HEK293T (cell line): ENCODE measurements at regions not wholly inside any gene's neighbourhood (a gene's known extent, or its start where the extent isn't known, plus 50 kb on each side); places are given as distances from the start of the nearest gene placed in this dataset.
"Not testable (repeated sequence)": the region's sequence is repeated elsewhere in the genome, so short reads cannot be mapped to it uniquely, and the experiment has no call there.

ENCODE experiments used
- CTCF ChIA-PET: fragments of 350-600 bp; formaldehyde crosslinking; extraction: SDS; loops from one replicate; lab custom pipeline; 2021; ENCODE audit warnings: antibody characterized with exemption, inconsistent platforms; lab: Yijun Ruan, JAX
- POLR2A ChIA-PET: fragments of 350-600 bp; formaldehyde crosslinking; extraction: SDS; loops from one replicate; lab custom pipeline; 2020; ENCODE audit warnings: antibody characterized with exemption, inconsistent platforms; lab: Yijun Ruan, JAX
- DNase-seq: peaks from one replicate; pipeline ENCODE4 v3.0.0; 2012; ENCODE audit warnings: mixed read lengths; ENCODE audit errors: extremely low spot score
- ARNT ChIP-seq: fragments of 450-650 bp; IDR thresholded peaks from 2 replicates; pipeline ENCODE4 v1.6.1; 2017; ENCODE audit warnings: mild to moderate bottlenecking
- BHLHE40 ChIP-seq: fragments of 450-650 bp; IDR thresholded peaks from 2 replicates; pipeline ENCODE4 v1.6.1; 2016; ENCODE audit warnings: mild to moderate bottlenecking, moderate library complexity, borderline replicate concordance
- CTBP1 ChIP-seq: fragments of 450-650 bp; IDR thresholded peaks from 2 replicates; pipeline ENCODE4 v1.6.1; 2016; ENCODE audit warnings: borderline replicate concordance
- ELF4 ChIP-seq: fragments of 450-650 bp; IDR thresholded peaks from 2 replicates; pipeline ENCODE4 v1.6.1; 2017; ENCODE audit warnings: antibody characterized with exemption
- FOXA1 ChIP-seq: fragments of 450-650 bp; IDR thresholded peaks from 2 replicates; pipeline ENCODE4 v1.6.1; 2016; ENCODE audit warnings: mild to moderate bottlenecking
- FOXK2 ChIP-seq: fragments of 450-650 bp; IDR thresholded peaks from 2 replicates; pipeline ENCODE4 v1.6.1; 2016; ENCODE audit warnings: mild to moderate bottlenecking
- FOXM1 ChIP-seq: fragments of 450-650 bp; IDR thresholded peaks from 2 replicates; pipeline ENCODE4 v1.6.1; 2017; ENCODE audit warnings: mild to moderate bottlenecking, borderline replicate concordance
- HDGF ChIP-seq: fragments of 450-650 bp; IDR thresholded peaks from 2 replicates; pipeline ENCODE4 v1.6.1; 2017; ENCODE audit warnings: antibody characterized with exemption, borderline replicate concordance
- L3MBTL2 ChIP-seq: fragments of 450-650 bp; conservative IDR thresholded peaks from 2 replicates; pipeline ENCODE4 v1.6.1; 2016; ENCODE audit warnings: mild to moderate bottlenecking
- LEF1 ChIP-seq: fragments of 450-650 bp; IDR thresholded peaks from 2 replicates; pipeline ENCODE4 v1.6.1; 2017; ENCODE audit warnings: mild to moderate bottlenecking, borderline replicate concordance
- NFRKB ChIP-seq: fragments of 450-650 bp; IDR thresholded peaks from 2 replicates; pipeline ENCODE4 v1.6.1; 2016; ENCODE audit warnings: mild to moderate bottlenecking, moderate library complexity
- SP1 ChIP-seq: fragments of 450-650 bp; IDR thresholded peaks from 2 replicates; pipeline ENCODE4 v1.6.1; 2017
- SUZ12 ChIP-seq: fragments of 450-650 bp; IDR thresholded peaks from 2 replicates; pipeline ENCODE4 v1.6.1; 2016; ENCODE audit warnings: mild to moderate bottlenecking
- TARDBP ChIP-seq: fragments of 450-650 bp; IDR thresholded peaks from 2 replicates; pipeline ENCODE4 v1.6.1; 2016
- ZNF384 ChIP-seq: fragments of 450-650 bp; IDR thresholded peaks from 2 replicates; pipeline ENCODE4 v1.6.1; 2016
- TF ChIP-seq, protein P1 (sequence below): fragments of 450-650 bp; IDR thresholded peaks from 2 replicates; pipeline ENCODE4 v1.6.1; 2016

GRCh38 chr1:90282811-90283210 is 287.9 kb downstream of the ZNF326 start:
- POLR2A ChIA-PET: no interaction called here
- CTCF ChIA-PET: no interaction called here
- DNase-seq: no peak
- TF ChIP-seq HDGF (no peak), ZNF384 (no peak), TARDBP (no peak), NFRKB (no peak), CTBP1 (no peak), ARNT (no peak), FOXA1 (no peak), ELF4 (no peak), SP1 (no peak), FOXK2 (no peak), LEF1 (no peak), FOXM1 (no peak), SUZ12 (no peak)
- TF ChIP-seq, protein P1, sequence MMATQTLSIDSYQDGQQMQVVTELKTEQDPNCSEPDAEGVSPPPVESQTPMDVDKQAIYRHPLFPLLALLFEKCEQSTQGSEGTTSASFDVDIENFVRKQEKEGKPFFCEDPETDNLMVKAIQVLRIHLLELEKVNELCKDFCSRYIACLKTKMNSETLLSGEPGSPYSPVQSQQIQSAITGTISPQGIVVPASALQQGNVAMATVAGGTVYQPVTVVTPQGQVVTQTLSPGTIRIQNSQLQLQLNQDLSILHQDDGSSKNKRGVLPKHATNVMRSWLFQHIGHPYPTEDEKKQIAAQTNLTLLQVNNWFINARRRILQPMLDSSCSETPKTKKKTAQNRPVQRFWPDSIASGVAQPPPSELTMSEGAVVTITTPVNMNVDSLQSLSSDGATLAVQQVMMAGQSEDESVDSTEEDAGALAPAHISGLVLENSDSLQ: no peak

GRCh38 chr1:90281886-90282285 is 287.0 kb downstream of the ZNF326 start:
- DNase-seq, CTCF ChIA-PET, POLR2A ChIA-PET: not testable (repeated sequence)

- ChIA-PET POLR2A (no interaction called here), CTCF (no interaction called here)
- TF ChIP-seq NFRKB: no peak
- TF ChIP-seq CTBP1: no peak
- no peak for TF ChIP-seq HDGF
- no peak for TF ChIP-seq SP1
- no peak for TF ChIP-seq FOXK2
- no peak for TF ChIP-seq L3MBTL2
- no peak for TF ChIP-seq FOXA1
- TF ChIP-seq, protein P1: no peak
- no peak for TF ChIP-seq SUZ12
- no peak for TF ChIP-seq BHLHE40
- TF ChIP-seq ELF4: no peak
- TF ChIP-seq LEF1: no peak
- no peak for TF ChIP-seq TARDBP
- no peak for DNase-seq
Observed at GRCh38 chr1:90277270-90277669, 282.4 kb downstream of the ZNF326 start.

DNA sequence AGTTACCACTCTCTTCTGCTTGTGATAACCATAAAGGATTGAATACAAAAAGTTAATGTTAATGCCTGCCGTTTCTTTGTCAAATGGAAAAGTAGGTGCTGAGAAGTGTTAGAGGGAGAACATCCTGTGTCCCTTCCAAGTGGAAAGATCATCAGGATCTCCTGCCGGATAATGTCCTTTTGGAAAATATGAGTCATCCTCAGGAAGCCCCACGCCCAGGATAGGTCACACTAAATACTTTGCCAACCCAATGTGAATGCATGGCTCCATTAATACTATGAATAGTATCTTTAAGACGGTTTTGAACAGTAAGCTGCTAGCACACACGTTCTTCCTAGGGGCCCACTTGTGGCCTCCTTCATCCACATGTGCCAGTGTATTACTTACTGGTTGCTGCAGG is 279.5 kb downstream of the ZNF326 start:
- ChIA-PET CTCF (interaction anchor here (0.6 kb wide), 1 partner anchor 141 kb away, joined by 3 read pairs; no protein-coding TSS in a partner anchor), POLR2A (no interaction called here)
- TF ChIP-seq ARNT (no peak), LEF1 (no peak), ELF4 (no peak), TARDBP (no peak), FOXM1 (no peak), SP1 (no peak), HDGF (no peak), ZNF384 (no peak), NFRKB (no peak), L3MBTL2 (no peak), BHLHE40 (no peak), FOXA1 (no peak), CTBP1 (no peak), SUZ12 (no peak), FOXK2 (no peak)
- TF ChIP-seq, protein P1: no peak
- no peak for DNase-seq

DNA sequence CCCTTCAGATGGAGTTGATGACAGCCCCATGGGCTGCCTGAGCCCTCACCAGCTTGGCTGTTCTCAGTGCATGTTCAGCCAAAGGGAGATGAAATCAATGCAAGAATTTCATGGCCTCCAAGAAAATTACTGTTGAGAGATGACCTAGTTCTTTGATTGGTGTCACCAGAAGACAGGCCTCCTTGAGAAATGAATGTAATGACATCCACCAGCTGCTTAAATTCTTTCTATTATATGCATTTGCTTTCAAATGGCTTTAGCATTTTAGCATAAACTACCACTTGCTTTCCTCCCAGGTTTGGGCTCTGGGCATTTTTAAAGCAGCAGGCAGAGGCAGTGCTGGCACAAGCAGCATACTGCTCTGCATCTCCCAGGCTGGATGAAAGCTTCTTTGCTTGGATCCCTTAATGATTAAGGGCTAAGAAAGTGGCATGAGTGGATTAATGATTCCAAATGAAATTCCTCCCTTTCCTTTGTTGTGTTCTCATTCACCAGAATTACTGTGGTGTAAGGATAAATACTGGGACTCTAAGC is 278.4 kb downstream of the ZNF326 start:
- POLR2A ChIA-PET: no interaction called here
- TF ChIP-seq ZNF384: no peak
- no peak for TF ChIP-seq SUZ12
- TF ChIP-seq ARNT: no peak
- no peak for TF ChIP-seq HDGF
- no peak for TF ChIP-seq FOXM1
- no peak for TF ChIP-seq FOXK2
- no peak for TF ChIP-seq ELF4
- CTCF ChIA-PET: no interaction called here
- no peak for DNase-seq

DNA sequence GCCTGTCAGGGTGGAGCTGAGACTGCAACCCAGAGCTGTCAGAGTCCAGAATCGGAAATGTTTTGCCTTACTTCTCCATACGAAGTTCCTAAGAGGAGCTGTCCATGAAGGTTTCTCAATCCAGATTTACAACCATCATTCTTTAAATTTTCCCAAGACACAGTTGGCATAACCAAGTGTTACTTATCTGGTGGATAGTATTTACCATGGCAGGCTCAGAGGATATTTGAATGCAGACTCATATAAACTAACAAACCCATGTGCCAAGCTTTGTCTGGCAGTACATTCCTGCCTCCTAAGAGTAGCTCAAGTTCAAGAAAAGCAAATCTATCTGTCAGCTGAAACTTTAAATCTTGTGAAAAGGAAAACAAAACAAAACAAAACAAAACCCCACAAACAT is 267.9 kb downstream of the ZNF326 start:
- TF ChIP-seq ARNT: no peak
- POLR2A ChIA-PET: no interaction called here
- DNase-seq: no peak
- CTCF ChIA-PET: no interaction called here

DNA sequence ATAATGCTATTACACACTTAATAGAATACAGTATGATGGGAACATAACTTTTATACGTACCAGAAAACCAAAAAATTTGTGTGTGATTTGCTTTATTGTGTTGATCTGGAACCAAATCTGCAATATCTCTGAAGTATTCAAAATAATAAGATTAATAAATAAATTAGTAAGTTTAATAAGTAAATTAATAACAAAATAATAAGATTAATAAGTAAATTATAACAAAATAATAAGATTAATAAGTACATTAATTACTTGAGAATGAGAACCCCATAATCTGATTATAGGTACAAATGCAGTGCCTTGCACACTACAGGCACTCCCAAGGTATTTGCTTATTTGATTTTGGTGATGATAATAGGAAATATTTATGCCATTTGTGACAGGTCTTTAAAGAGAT is 267.4 kb downstream of the ZNF326 start:
- ChIA-PET CTCF (no interaction called here), POLR2A (no interaction called here)
- TF ChIP-seq CTBP1 (no peak), FOXM1 (no peak), L3MBTL2 (no peak), ARNT (no peak), ZNF384 (no peak)
- TF ChIP-seq, protein P1: no peak
- no peak for DNase-seq
